Chondrocyte (in vitro differentiated cells): ENCODE measurements at regions not wholly inside any gene's neighbourhood (a gene's known extent, or its start where the extent isn't known, plus 50 kb on each side); places are given as distances from the start of the nearest gene placed in this dataset.
A peak's percentile ranks its signal among the peaks of the same experiment; 100 is the strongest.

ENCODE experiments used
- DNase-seq: peaks from one replicate; pipeline ENCODE4 v3.0.0; 2021; ENCODE audit warnings: mixed read lengths, low spot score
- H3K27ac Mint-ChIP-seq: one replicate; pipeline ENCODE4 v1.8.0; 2021; ENCODE audit warnings: mild to moderate bottlenecking, moderate library complexity, mixed read lengths; ENCODE audit not compliant: unreplicated experiment
- H3K27me3 Mint-ChIP-seq: 2 replicates; pipeline ENCODE4 v1.8.0; 2021; ENCODE audit warnings: low read depth, mixed read lengths
- H3K36me3 Mint-ChIP-seq: 2 replicates; pipeline ENCODE4 v1.8.0; 2021; ENCODE audit warnings: low read depth, mixed read lengths
- H3K4me1 Mint-ChIP-seq: 2 replicates; pipeline ENCODE4 v1.8.0; 2021; ENCODE audit warnings: low read depth, mild to moderate bottlenecking, mixed read lengths
- H3K4me3 Mint-ChIP-seq: one replicate; pipeline ENCODE4 v1.8.0; 2021; ENCODE audit warnings: mild to moderate bottlenecking, moderate library complexity, mixed read lengths; ENCODE audit not compliant: unreplicated experiment
- H3K9me3 Mint-ChIP-seq: 2 replicates; pipeline ENCODE4 v1.8.0; 2021; ENCODE audit warnings: low read depth, mixed read lengths
- CTCF ChIP-seq: fragments of 200-600 bp; sonication (generic); IDR thresholded peaks from 2 replicates; pipeline ENCODE4 v1.5.0; 2021; ENCODE audit warnings: antibody characterized with exemption, mild to moderate bottlenecking, moderate library complexity

GRCh38 chr5:9830184-9830583 is 200.0 kb upstream of the TAS2R1 start:
- H3K9me3 Mint-ChIP-seq = no peaks in the 10 kb centered on the region
- no peaks in the 10 kb centered on the region for H3K36me3 Mint-ChIP-seq
- TF ChIP-seq CTCF = no peak
- H3K4me1 Mint-ChIP-seq = peaks cover 9% of the 10 kb centered on the region
- H3K27ac Mint-ChIP-seq = no peak overlapping the region
- H3K4me3 Mint-ChIP-seq = no peak overlapping the region
- no peak for DNase-seq
- no peaks in the 10 kb centered on the region for H3K27me3 Mint-ChIP-seq

GRCh38 chr5:9829621-9830020 is 199.5 kb upstream of the TAS2R1 start:
- peaks cover 4% of the 10 kb centered on the region for H3K4me1 Mint-ChIP-seq

GRCh38 chr5:9820691-9821449 is 190.7 kb upstream of the TAS2R1 start:
- H3K4me3 Mint-ChIP-seq = no peak overlapping the region
- no peaks in the 10 kb centered on the region for H3K9me3 Mint-ChIP-seq
- H3K27ac Mint-ChIP-seq = peak overlapping the region; percentile 9
- no peak for DNase-seq
- H3K27me3 Mint-ChIP-seq = no peaks in the 10 kb centered on the region
- no peaks in the 10 kb centered on the region for H3K36me3 Mint-ChIP-seq
- TF ChIP-seq CTCF = no peak
- peaks cover 11% of the 10 kb centered on the region for H3K4me1 Mint-ChIP-seq

More at GRCh38 chr5:9829621-9830020, 199.5 kb upstream of the TAS2R1 start:
- Mint-ChIP-seq H3K27me3 (no peaks in the 10 kb centered on the region), H3K4me3 (no peak overlapping the region), H3K9me3 (no peaks in the 10 kb centered on the region), H3K36me3 (no peaks in the 10 kb centered on the region), H3K27ac (no peak overlapping the region)
- TF ChIP-seq CTCF = no peak
- no peak for DNase-seq

- no peak overlapping the region for H3K27ac Mint-ChIP-seq
- no peaks in the 10 kb centered on the region for H3K36me3 Mint-ChIP-seq
- H3K9me3 Mint-ChIP-seq = no peaks in the 10 kb centered on the region
- H3K27me3 Mint-ChIP-seq = no peaks in the 10 kb centered on the region
- peaks cover 21% of the 10 kb centered on the region for H3K4me1 Mint-ChIP-seq
- DNase-seq = no peak
- no peak for TF ChIP-seq CTCF
- H3K4me3 Mint-ChIP-seq = no peak overlapping the region
These were observed 188.2 kb upstream of the TAS2R1 start for GRCh38 chr5:9818340-9818845.

GRCh38 chr5:9817819-9818218 is 187.7 kb upstream of the TAS2R1 start:
- Mint-ChIP-seq H3K27ac (no peak overlapping the region), H3K4me1 (peaks cover 21% of the 10 kb centered on the region), H3K9me3 (no peaks in the 10 kb centered on the region), H3K27me3 (no peaks in the 10 kb centered on the region), H3K36me3 (no peaks in the 10 kb centered on the region), H3K4me3 (no peak overlapping the region)
- DNase-seq = no peak
- no peak for TF ChIP-seq CTCF
